ENCODE measurements at regions not wholly inside any gene's neighbourhood (a gene's known extent, or its start where the extent isn't known, plus 50 kb on each side); places are given as distances from the start of the nearest gene placed in this dataset.

DNA sequence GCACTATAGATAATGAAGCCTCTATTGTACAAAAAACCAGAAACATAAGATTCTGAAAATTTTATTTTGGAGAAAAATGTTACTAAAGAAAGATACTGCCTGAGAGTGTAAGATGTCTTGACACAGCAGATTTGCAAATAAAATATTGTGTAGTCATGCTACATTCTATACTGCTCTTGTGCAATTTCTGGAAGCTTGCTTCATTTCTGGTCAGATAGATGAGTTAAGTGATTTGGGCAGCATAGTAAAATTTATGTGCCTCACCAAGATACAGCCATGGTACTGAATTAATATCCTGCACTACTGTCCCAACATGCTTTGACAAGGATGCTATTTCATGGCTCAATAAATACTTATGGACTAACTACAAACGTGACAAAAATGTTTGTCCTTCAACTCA, 55.1 kb upstream of the STARD13 start:
- Histone ChIP-seq H3K79me1 (ENCODE audit: low read depth in 1 of 2, low read length in 2 of 2) (peaks cover 45 to 69% of the 10 kb centered on the region in 2 experiments), H3K9ac (ENCODE audit: low read depth, low read length) (no peak overlapping the region), H3K23ac (ENCODE audit: low read depth, low read length) (no peak overlapping the region), H2BK120ac (ENCODE audit: low read depth, low read length) (no peak overlapping the region), H3K4me2 (ENCODE audit: low read depth, low read length) (no peak overlapping the region; the same call in 1 of the 2 replicates), H3K4me1 (ENCODE audit: control insufficient read depth, insufficient read depth, low read length) (peaks cover 3% of the 10 kb centered on the region), H3K9me3 (ENCODE audit: control insufficient read depth, insufficient read depth, low read length) (no peaks in the 10 kb centered on the region), H3K9me1 (ENCODE audit: insufficient read depth, low read length) (peaks cover 9% of the 10 kb centered on the region), H3K36me3 (ENCODE audit: control insufficient read depth, insufficient read depth, low read length) (peaks cover 6% of the 10 kb centered on the region), H3K18ac (ENCODE audit: low read depth, low read length) (no peak overlapping the region), H2AFZ (replicated peaks; ENCODE audit: low read length, poor library complexity) (no peak overlapping the region), H3K14ac (replicated peaks; ENCODE audit: low read depth, low read length) (no peak overlapping the region), H4K91ac (ENCODE audit: insufficient read depth, low read depth, low read length) (no peak overlapping the region), H2BK5ac (ENCODE audit: low read depth, low read length, poor library complexity, severe bottlenecking) (peak overlapping the region; percentile 42), H4K8ac (ENCODE audit: low read depth in 2 of 2, low read length in 2 of 2) (no peak overlapping the region), H4K20me1 (ENCODE audit: insufficient read depth, low read length) (peaks cover 4% of the 10 kb centered on the region), H2BK15ac (ENCODE audit: low read depth, low read length) (no peak overlapping the region), H2AK9ac (replicated peaks; ENCODE audit: low read depth, low read length, poor library complexity) (no peak overlapping the region), H3K4me3 (ENCODE audit: insufficient read depth, low read depth, low read length) (no peak overlapping the region), H3K56ac (ENCODE audit: extremely low read depth, insufficient read depth, low read length) (no peak overlapping the region), H4K5ac (ENCODE audit: low read depth, low read length) (no peak overlapping the region), H3K27me3 (ENCODE audit: control insufficient read depth, insufficient read depth, low read length) (no peaks in the 10 kb centered on the region), H2AK5ac (ENCODE audit: low read depth, low read length) (no peak overlapping the region), H3K27ac (ENCODE audit: insufficient read depth, low read length) (no peak overlapping the region), H2BK20ac (ENCODE audit: low read depth, low read length) (no peak overlapping the region), H3K4ac (ENCODE audit: low read depth, low read length) (no peak overlapping the region)
- in situ Hi-C loops (cut with MboI; ENCODE audit: low sequenced_read_pairs): loop anchor here (10.0 kb wide), 1 partner anchor 194 kb away; no protein-coding TSS in a partner anchor
- DNase-seq (peak; percentile 52), ATAC-seq (ENCODE audit: low read depth) (peak; percentile 49)
- CTCF ChIA-PET: interaction anchor here (0.6 kb wide), 1 partner anchor 15 kb away, joined by 3 read pairs; no protein-coding TSS in a partner anchor
- no CpG with 5 or more reads among the region's 1 CpG for WGBS, 2 experiments (ENCODE audit: extremely low coverage in 2 of 2, insufficient read length in 1 of 2)
- BruUV-seq (replicated peaks): no TSS peak
- POLR2A ChIA-PET (ENCODE audit: unreplicated experiment): no interaction called here
- dilution Hi-C loops (cut with HindIII; ENCODE audit: low sequenced_read_pairs, unreplicated experiment): no loop called here
- no peak for TF ChIP-seq RAD21 (IDR thresholded peaks at IDR 0.05; ENCODE audit: low read length)
- TF ChIP-seq BHLHE40 (IDR thresholded peaks at IDR 0.05; ENCODE audit: low read depth, low read length): no peak
- TF ChIP-seq MAFK (IDR thresholded peaks at IDR 0.05; ENCODE audit: low read depth, low read length): peak; percentile 46; the same call in 1 of the 2 replicates
- peak; percentile 90 for TF ChIP-seq CEBPB (IDR thresholded peaks at IDR 0.05; ENCODE audit: low read depth, low read length)
- peak; percentile 47; the same call in 1 of the 2 replicates for TF ChIP-seq NFE2L2 (IDR thresholded peaks at IDR 0.05; ENCODE audit: low read depth, low read length)
- intact Hi-C loops (cut with micrococcal nuclease): no loop called here

Data from IMR-90 (cell line).